ENCODE measurements at regions not wholly inside any gene's neighbourhood (a gene's known extent, or its start where the extent isn't known, plus 50 kb on each side); places are given as distances from the start of the nearest gene placed in this dataset.

DNA sequence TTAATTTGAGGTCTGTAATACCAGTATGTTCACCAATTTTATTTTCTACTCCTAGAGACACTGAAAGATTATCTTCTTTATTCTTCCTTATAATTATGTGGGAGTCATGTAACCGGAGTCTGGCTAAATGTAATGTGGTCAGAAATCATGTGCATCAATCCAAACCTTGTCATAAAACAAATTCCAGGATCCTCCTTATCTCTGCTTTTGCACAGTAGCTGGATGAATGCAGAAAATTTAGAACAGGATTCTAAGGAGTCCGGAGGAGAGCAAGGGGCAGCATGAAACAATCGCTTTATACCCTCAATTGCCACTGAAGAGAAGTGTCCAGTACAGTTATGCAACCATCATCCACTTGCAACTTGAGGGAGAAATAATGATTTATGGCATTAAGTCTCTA lies 2674.7 kb upstream of the PCDH20 start:
- TF ChIP-seq, protein P1, sequence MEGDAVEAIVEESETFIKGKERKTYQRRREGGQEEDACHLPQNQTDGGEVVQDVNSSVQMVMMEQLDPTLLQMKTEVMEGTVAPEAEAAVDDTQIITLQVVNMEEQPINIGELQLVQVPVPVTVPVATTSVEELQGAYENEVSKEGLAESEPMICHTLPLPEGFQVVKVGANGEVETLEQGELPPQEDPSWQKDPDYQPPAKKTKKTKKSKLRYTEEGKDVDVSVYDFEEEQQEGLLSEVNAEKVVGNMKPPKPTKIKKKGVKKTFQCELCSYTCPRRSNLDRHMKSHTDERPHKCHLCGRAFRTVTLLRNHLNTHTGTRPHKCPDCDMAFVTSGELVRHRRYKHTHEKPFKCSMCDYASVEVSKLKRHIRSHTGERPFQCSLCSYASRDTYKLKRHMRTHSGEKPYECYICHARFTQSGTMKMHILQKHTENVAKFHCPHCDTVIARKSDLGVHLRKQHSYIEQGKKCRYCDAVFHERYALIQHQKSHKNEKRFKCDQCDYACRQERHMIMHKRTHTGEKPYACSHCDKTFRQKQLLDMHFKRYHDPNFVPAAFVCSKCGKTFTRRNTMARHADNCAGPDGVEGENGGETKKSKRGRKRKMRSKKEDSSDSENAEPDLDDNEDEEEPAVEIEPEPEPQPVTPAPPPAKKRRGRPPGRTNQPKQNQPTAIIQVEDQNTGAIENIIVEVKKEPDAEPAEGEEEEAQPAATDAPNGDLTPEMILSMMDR (IDR thresholded peaks at IDR 0.05; ENCODE audit: insufficient read depth, low read length, poor library complexity, severe bottlenecking), result no peak
- DNase-seq (ENCODE audit: extremely low read depth, insufficient read length), result no peak
- no peaks in the 10 kb centered on the region for H3K27me3 ChIP-seq (replicated peaks; ENCODE audit: control insufficient read depth, insufficient read depth, low read length)
- H3K4me3 ChIP-seq (replicated peaks; ENCODE audit: low read depth, low read length), result no peak overlapping the region
- H3K36me3 ChIP-seq (ENCODE audit: control insufficient read depth, insufficient read depth, low read length), result no peaks in the 10 kb centered on the region

DNA sequence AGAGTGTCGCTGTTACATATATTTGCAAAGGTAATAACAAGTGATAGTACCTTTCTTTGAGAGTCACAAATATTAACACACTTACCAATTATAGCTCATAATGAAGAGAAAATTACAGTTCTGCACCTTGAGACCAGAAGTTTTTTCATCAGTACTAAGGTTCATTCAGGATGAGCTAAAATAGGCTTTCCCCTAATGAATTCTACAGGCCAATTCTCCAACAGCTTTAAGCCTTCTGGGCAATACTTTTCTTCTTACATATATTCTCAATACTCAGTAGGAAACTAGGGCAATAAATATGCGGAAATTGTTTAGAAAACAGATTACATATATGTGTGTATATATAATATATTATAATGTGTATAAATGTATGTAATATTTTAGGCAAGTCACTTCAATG lies 2672.8 kb upstream of the PCDH20 start:
- no peaks in the 10 kb centered on the region for H3K27me3 ChIP-seq (replicated peaks; ENCODE audit: control insufficient read depth, insufficient read depth, low read length)
- H3K36me3 ChIP-seq (ENCODE audit: control insufficient read depth, insufficient read depth, low read length), result no peaks in the 10 kb centered on the region
- no peak for DNase-seq (ENCODE audit: extremely low read depth, insufficient read length)
- TF ChIP-seq, protein P1 (IDR thresholded peaks at IDR 0.05; ENCODE audit: insufficient read depth, low read length, poor library complexity, severe bottlenecking), result no peak
- no peak overlapping the region for H3K4me3 ChIP-seq (replicated peaks; ENCODE audit: low read depth, low read length)

DNA sequence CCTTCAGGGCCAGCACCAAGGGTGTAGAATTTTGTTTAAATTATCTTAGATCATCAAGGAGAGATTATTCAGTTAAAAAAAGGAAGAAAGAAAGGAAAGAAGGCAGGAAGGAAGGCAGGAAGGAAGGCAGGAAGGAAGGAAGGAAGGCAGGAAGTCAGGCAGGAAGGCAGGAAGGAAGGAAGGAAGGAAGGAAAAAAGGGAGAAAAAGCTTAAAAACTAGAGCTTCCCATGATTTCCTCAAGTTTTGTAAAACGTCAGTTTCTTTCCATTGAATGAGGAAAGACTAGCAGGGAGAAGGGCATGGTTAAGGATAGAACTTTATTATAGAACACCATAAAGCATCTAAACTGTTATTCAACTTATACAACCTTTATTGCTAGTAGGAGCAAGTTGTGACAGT lies 2672.0 kb upstream of the PCDH20 start:
- Histone ChIP-seq H3K4me3 (replicated peaks; ENCODE audit: low read depth, low read length) (no peak overlapping the region), H3K27me3 (replicated peaks; ENCODE audit: control insufficient read depth, insufficient read depth, low read length) (no peaks in the 10 kb centered on the region), H3K36me3 (ENCODE audit: control insufficient read depth, insufficient read depth, low read length) (no peaks in the 10 kb centered on the region)
- DNase-seq (ENCODE audit: extremely low read depth, insufficient read length), result no peak
- TF ChIP-seq, protein P1 (IDR thresholded peaks at IDR 0.05; ENCODE audit: insufficient read depth, low read length, poor library complexity, severe bottlenecking), result no peak

DNA sequence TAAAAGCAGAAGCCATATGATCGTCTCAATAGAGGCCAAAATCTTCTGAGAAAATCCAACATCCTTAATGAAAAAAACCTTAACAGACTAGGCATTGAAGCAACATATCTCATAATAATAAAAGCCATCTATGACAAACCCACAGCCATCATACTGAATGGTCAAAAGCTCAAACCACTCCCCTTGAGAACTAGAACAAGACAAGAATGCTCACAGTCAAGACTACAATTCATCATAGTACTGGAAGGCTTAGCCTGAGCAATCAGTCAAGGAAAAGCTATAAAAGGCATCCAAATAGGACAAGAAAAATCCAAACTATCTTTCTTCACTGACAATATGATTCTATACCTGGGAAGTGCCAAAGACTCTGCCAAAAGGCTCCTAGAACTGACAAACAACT lies 2668.2 kb upstream of the PCDH20 start:
- DNase-seq (ENCODE audit: extremely low read depth, insufficient read length), result no peak
- TF ChIP-seq, protein P1 (IDR thresholded peaks at IDR 0.05; ENCODE audit: insufficient read depth, low read length, poor library complexity, severe bottlenecking), result no peak
- Histone ChIP-seq H3K27me3 (replicated peaks; ENCODE audit: control insufficient read depth, insufficient read depth, low read length) (no peaks in the 10 kb centered on the region), H3K36me3 (ENCODE audit: control insufficient read depth, insufficient read depth, low read length) (no peaks in the 10 kb centered on the region), H3K4me3 (replicated peaks; ENCODE audit: low read depth, low read length) (no peak overlapping the region)

DNA sequence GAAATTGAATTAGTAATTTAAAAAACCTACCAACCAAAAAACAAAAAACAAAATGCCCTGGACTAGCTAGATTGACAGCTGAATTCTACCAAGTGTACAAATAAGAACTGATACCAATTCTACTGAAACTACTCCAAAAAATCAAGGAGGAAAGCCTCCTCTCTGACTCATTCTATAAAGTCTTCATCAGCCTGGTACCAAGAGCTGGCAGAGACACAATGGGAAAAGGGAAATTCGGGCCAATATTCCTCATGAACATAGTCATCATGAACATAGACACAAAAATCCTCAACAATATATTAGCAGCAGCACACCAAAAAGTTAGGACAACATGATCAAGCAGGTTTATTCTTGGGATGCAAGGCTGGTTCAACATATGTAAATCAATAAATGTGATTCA lies 2667.7 kb upstream of the PCDH20 start:
- TF ChIP-seq, protein P1 (IDR thresholded peaks at IDR 0.05; ENCODE audit: insufficient read depth, low read length, poor library complexity, severe bottlenecking), result no peak
- Histone ChIP-seq H3K36me3 (ENCODE audit: control insufficient read depth, insufficient read depth, low read length) (no peaks in the 10 kb centered on the region), H3K27me3 (replicated peaks; ENCODE audit: control insufficient read depth, insufficient read depth, low read length) (no peaks in the 10 kb centered on the region), H3K4me3 (replicated peaks; ENCODE audit: low read depth, low read length) (no peak overlapping the region)
- no peak for DNase-seq (ENCODE audit: extremely low read depth, insufficient read length)

DNA sequence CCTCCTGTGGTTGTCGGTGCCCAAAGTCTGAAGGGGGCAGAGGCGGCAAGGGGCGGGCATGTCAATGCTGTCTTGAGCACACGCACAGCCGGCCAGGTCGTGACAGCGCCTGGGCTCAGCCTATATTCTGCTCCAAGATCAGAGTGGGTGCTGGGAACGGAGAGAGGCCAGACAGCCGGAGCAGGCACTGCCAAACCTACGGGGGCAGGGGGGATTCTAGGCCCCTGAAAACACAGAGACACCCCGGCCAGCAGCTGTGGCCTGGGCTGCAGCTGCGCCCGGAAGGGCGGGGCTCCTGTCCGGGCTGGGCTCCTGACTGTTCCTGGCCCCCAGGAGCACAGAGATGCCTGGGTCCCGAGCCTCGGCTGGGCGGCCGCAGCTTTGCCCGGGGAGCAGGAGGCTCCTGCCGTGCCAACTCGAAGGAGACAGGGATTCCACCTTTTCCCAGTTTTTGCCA lies 2662.9 kb upstream of the PCDH20 start:
- Histone ChIP-seq H3K36me3 (ENCODE audit: control insufficient read depth, insufficient read depth, low read length) (no peaks in the 10 kb centered on the region), H3K27me3 (replicated peaks; ENCODE audit: control insufficient read depth, insufficient read depth, low read length) (no peaks in the 10 kb centered on the region), H3K4me3 (replicated peaks; ENCODE audit: low read depth, low read length) (no peak overlapping the region)
- DNase-seq (ENCODE audit: extremely low read depth, insufficient read length), result no peak
- TF ChIP-seq, protein P1 (IDR thresholded peaks at IDR 0.05; ENCODE audit: insufficient read depth, low read length, poor library complexity, severe bottlenecking), result no peak
